ENCODE measurements at regions not wholly inside any gene's neighbourhood (a gene's known extent, or its start where the extent isn't known, plus 50 kb on each side); places are given as distances from the start of the nearest gene placed in this dataset.

DNA sequence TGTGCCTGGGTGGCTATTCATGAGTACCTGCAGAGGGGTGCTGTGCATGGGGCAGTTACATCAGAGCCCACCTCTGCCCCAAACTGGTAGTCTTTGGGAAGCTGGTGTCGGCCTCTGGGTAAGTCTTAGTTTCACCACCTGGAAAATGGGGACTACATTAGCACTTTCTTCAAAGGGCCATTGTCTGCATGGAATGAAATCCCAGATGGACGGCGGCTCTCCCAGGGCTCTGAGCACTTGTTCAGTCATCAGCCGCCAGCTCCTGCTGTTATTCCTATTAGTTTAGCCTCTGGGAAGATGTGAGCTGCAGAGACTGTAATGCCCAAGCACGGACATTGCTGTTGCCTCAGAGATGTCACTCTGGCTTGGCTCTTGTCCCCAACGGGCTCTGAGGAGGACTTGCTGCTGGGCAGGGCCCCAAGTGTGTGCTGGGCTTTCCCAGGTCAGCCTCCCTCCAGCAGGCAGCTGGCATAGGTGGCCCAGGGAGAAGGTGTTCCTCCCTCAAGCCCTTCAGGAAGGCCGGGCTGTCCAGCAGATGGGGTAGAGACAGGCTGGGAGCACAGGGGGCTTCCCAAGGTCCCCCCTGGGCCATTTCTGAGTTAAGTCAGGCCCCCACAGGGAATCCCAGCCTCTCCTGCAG, 268.3 kb downstream of the TFAP2C start:
- peaks cover 24% of the 10 kb centered on the region for H3K9me3 Mint-ChIP-seq
- no peak overlapping the region for H3K27ac Mint-ChIP-seq
- no peak for DNase-seq
- peaks cover 8% of the 10 kb centered on the region for H3K4me1 Mint-ChIP-seq
- H3K36me3 Mint-ChIP-seq (ENCODE audit: low read depth) = peaks cover 8% of the 10 kb centered on the region
- no peak overlapping the region for H3K4me3 Mint-ChIP-seq
- peaks cover 29% of the 10 kb centered on the region for H3K27me3 Mint-ChIP-seq (ENCODE audit: low read depth, poor library complexity)
- TF ChIP-seq, protein P1, sequence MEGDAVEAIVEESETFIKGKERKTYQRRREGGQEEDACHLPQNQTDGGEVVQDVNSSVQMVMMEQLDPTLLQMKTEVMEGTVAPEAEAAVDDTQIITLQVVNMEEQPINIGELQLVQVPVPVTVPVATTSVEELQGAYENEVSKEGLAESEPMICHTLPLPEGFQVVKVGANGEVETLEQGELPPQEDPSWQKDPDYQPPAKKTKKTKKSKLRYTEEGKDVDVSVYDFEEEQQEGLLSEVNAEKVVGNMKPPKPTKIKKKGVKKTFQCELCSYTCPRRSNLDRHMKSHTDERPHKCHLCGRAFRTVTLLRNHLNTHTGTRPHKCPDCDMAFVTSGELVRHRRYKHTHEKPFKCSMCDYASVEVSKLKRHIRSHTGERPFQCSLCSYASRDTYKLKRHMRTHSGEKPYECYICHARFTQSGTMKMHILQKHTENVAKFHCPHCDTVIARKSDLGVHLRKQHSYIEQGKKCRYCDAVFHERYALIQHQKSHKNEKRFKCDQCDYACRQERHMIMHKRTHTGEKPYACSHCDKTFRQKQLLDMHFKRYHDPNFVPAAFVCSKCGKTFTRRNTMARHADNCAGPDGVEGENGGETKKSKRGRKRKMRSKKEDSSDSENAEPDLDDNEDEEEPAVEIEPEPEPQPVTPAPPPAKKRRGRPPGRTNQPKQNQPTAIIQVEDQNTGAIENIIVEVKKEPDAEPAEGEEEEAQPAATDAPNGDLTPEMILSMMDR (IDR thresholded peaks at IDR 0.05) = no peak

DNA sequence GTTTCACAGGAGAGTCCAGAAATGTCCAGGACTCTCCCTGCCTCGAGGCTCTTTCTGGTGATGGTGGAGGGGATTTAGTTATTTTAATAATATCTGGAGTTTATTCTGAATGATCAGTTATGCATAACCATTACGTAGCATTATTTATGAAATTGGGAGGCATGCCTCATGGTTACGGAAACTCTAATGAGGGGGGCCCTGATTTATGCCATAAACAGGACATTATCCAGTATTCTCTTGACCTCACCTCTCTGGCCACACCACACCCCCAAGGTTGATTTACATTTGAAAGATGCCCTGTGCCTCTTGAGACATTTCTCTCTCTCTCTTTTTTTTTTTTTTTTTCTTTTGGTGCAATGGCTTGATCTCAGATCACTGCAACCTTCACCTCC, 268.8 kb downstream of the TFAP2C start:
- Mint-ChIP-seq H3K36me3 (ENCODE audit: low read depth) (peaks cover 8% of the 10 kb centered on the region), H3K4me3 (no peak overlapping the region), H3K27me3 (ENCODE audit: low read depth, poor library complexity) (peaks cover 32% of the 10 kb centered on the region)

DNA sequence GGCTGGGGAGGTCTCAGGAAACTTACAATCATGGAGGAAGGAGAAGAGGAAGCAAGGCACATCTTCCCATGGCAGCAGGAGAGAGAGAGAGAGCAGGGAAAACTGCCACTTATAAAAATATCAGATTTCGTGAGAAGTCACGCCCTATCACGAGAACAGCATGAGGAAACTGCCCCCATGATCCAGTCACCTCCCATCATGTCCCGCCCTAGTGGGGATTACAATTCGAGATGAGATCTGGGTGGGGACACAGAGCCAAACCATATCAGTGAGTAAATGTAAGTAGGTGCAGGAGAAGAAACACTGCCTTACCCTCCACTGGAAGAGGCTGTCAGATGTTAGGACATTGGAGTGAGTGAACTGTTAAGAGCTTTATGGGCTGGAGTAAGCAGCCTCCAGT, 270.4 kb downstream of the TFAP2C start:
- peaks cover 24% of the 10 kb centered on the region for H3K9me3 Mint-ChIP-seq
- TF ChIP-seq, protein P1 (IDR thresholded peaks at IDR 0.05) = no peak
- peaks cover 8% of the 10 kb centered on the region for H3K36me3 Mint-ChIP-seq (ENCODE audit: low read depth)
- H3K27me3 Mint-ChIP-seq (ENCODE audit: low read depth, poor library complexity) = peaks cover 26% of the 10 kb centered on the region
- no peak overlapping the region for H3K4me3 Mint-ChIP-seq
- peaks cover 2% of the 10 kb centered on the region for H3K4me1 Mint-ChIP-seq
- DNase-seq = no peak
- H3K27ac Mint-ChIP-seq = no peak overlapping the region

More for the DNA sequence above, 268.8 kb downstream of the TFAP2C start:
- peaks cover 8% of the 10 kb centered on the region for H3K4me1 Mint-ChIP-seq
- no peak for DNase-seq
- no peak overlapping the region for H3K27ac Mint-ChIP-seq
- peaks cover 24% of the 10 kb centered on the region for H3K9me3 Mint-ChIP-seq
- TF ChIP-seq, protein P1 (IDR thresholded peaks at IDR 0.05) = no peak

DNA sequence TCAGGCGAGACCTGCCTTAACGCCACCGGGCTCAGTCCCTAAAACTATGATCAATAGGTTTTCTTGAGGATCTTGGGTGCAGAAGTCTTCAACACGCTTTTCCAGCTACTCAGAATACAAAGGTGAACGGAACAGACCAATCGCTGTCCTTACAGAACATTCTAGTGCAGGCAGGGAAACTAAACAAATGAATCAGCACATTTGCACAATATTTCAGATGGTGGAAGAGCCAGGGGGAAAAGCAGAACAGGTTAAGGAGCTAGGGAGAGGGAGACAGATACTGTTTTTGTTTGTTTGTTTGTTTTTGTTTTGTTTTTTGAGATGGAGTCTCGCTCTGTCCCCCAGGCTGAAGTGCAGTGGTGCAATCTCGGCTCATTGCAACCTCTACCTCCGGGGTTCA, 271.1 kb downstream of the TFAP2C start:
- H3K9me3 Mint-ChIP-seq = peaks cover 24% of the 10 kb centered on the region
- H3K36me3 Mint-ChIP-seq (ENCODE audit: low read depth) = peaks cover 8% of the 10 kb centered on the region
- TF ChIP-seq, protein P1 (IDR thresholded peaks at IDR 0.05) = no peak
- H3K4me3 Mint-ChIP-seq = no peak overlapping the region
- no peak overlapping the region for H3K27ac Mint-ChIP-seq
- DNase-seq = no peak
- peaks cover 20% of the 10 kb centered on the region for H3K27me3 Mint-ChIP-seq (ENCODE audit: low read depth, poor library complexity)
- H3K4me1 Mint-ChIP-seq = peaks cover 9% of the 10 kb centered on the region

DNA sequence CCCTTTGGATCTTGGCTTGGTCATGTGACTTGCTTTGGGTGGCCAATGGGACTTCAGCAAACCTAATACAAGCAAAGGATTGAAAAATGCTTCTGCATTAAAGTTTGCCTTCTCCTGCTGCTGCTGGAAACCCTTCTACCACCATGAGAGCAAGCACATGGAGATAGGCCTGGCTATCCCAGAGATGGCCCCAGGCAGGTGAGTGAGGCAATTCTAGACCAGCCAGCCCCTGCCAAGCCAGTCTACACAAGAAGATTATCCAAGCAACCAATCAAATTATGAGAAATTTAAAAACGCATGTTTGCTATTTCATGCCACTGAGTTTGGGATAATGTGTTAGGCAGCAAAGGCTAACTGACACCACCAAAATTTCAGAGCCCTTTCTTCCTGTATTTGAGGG, 274.3 kb downstream of the TFAP2C start:
- no peak for DNase-seq
- Mint-ChIP-seq H3K27me3 (ENCODE audit: low read depth, poor library complexity) (peaks cover 9% of the 10 kb centered on the region), H3K4me1 (peaks cover 10% of the 10 kb centered on the region), H3K4me3 (no peak overlapping the region), H3K9me3 (peaks cover 24% of the 10 kb centered on the region), H3K36me3 (ENCODE audit: low read depth) (peaks cover 8% of the 10 kb centered on the region), H3K27ac (no peak overlapping the region)
- TF ChIP-seq, protein P1 (IDR thresholded peaks at IDR 0.05) = no peak

DNA sequence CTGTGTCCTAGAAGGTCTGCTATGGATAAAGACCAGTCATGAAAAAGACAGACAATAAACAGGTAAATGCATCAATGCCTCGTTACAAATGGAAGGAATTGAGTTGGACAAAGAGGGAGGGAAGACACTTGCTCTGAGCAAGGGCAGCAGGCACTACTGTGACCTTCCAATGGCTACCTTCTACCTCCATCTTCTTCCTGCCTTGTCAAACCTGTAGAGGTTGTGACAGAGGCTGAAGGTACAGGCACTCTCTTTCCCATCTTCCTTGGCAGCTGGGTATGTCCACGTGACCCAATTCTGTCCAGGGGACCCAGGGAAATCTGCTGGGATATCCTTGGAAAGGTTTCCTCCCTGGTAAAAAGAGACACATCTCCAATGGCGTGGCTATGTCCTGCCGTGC, 274.8 kb downstream of the TFAP2C start:
- no peak overlapping the region for H3K4me3 Mint-ChIP-seq
- TF ChIP-seq, protein P1 (IDR thresholded peaks at IDR 0.05) = no peak
- DNase-seq = no peak
- peaks cover 10% of the 10 kb centered on the region for H3K27me3 Mint-ChIP-seq (ENCODE audit: low read depth, poor library complexity)
- peaks cover 24% of the 10 kb centered on the region for H3K9me3 Mint-ChIP-seq
- peaks cover 8% of the 10 kb centered on the region for H3K36me3 Mint-ChIP-seq (ENCODE audit: low read depth)
- H3K27ac Mint-ChIP-seq = no peak overlapping the region
- peaks cover 10% of the 10 kb centered on the region for H3K4me1 Mint-ChIP-seq

Measured in nephron progenitor cell (in vitro differentiated cells).